ENCODE measurements at regions not wholly inside any gene's neighbourhood (a gene's known extent, or its start where the extent isn't known, plus 50 kb on each side); places are given as distances from the start of the nearest gene placed in this dataset.

DNA sequence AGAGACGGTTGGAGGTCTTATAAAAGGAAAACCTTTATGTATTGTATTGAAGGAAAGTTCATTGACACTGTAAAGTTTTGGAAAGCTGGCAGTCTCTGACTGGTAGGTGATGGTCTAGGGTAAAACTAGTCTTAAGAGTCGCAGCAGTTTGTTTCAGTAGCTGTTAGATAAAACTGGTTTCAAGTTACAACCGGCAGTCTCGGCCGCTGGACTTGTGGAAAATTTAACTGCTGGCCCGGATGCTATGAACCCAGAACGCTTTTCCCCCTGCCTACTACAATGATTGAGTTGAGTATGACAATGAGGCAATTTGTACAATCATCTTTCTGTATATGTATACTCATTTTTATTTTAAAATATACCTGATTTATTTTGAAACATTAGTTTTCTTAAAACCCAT, 1426.9 kb downstream of the AACS start:
- H3K4me3 ChIP-seq (ENCODE audit: low read depth, low read length), result no peak overlapping the region
- DNase-seq (ENCODE audit: low read depth), result no peak
- TF ChIP-seq, protein P1, sequence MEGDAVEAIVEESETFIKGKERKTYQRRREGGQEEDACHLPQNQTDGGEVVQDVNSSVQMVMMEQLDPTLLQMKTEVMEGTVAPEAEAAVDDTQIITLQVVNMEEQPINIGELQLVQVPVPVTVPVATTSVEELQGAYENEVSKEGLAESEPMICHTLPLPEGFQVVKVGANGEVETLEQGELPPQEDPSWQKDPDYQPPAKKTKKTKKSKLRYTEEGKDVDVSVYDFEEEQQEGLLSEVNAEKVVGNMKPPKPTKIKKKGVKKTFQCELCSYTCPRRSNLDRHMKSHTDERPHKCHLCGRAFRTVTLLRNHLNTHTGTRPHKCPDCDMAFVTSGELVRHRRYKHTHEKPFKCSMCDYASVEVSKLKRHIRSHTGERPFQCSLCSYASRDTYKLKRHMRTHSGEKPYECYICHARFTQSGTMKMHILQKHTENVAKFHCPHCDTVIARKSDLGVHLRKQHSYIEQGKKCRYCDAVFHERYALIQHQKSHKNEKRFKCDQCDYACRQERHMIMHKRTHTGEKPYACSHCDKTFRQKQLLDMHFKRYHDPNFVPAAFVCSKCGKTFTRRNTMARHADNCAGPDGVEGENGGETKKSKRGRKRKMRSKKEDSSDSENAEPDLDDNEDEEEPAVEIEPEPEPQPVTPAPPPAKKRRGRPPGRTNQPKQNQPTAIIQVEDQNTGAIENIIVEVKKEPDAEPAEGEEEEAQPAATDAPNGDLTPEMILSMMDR (conservative IDR thresholded peaks at IDR 0.05; ENCODE audit: low read depth, low read length), result no peak

DNA sequence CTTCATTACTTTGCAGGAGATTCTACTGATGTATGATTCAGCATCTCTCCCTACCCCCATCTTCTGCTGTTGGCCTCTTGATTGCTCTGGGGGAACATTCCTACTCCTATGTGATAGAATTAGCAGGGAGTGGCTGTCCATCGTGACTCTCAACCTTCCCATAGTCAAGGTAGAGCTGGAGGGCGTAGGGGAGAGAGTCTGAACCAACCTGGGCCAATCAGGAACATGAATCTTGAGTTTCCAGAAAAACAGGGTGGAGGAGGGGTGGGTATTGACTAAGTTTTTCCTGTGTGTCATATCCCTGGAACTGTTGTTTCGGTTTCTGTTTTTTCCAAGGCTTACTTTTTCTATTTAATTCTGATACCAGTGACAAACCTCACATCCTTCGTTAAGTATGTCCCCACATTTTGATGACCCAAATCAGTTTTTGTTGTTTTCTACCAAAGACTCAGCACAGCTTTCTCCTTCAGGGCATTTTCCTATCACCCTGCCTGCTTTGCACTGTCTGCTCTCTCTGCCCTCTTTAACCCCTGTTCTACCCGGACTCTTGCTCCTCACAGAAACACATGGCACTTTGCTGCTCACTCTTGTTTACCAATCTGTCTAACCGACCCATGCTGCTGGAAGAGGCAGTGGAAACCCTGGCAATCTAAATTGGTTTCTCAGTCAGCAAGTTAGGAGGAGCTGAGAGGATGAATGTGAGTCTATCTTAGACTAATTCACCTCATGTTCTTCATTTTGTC, 1428.3 kb downstream of the AACS start:
- H3K4me3 ChIP-seq (ENCODE audit: low read depth, low read length), result no peak overlapping the region
- no peak for DNase-seq (ENCODE audit: low read depth)
- TF ChIP-seq, protein P1 (conservative IDR thresholded peaks at IDR 0.05; ENCODE audit: low read depth, low read length), result no peak

DNA sequence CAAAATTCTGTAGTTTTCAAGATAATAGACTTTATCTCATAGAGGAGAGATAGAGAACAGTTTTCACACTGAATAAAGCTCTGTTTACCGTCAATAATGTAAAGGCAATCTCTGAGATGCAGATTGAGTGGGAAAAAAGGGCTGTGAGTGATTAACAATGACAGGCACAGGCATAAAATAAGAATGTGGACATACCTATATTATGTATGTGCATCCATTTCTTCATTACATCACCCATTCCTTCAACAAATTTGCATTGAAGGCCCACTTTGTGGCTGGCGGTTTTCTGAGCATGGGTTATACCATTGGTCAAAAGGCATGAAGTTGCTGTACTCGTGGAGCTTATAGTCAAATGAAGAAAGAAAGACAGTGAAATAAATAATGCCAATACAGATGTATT, 1431.0 kb downstream of the AACS start:
- no peak overlapping the region for H3K4me3 ChIP-seq (ENCODE audit: low read depth, low read length)
- TF ChIP-seq, protein P1 (conservative IDR thresholded peaks at IDR 0.05; ENCODE audit: low read depth, low read length), result no peak
- no peak for DNase-seq (ENCODE audit: low read depth)

DNA sequence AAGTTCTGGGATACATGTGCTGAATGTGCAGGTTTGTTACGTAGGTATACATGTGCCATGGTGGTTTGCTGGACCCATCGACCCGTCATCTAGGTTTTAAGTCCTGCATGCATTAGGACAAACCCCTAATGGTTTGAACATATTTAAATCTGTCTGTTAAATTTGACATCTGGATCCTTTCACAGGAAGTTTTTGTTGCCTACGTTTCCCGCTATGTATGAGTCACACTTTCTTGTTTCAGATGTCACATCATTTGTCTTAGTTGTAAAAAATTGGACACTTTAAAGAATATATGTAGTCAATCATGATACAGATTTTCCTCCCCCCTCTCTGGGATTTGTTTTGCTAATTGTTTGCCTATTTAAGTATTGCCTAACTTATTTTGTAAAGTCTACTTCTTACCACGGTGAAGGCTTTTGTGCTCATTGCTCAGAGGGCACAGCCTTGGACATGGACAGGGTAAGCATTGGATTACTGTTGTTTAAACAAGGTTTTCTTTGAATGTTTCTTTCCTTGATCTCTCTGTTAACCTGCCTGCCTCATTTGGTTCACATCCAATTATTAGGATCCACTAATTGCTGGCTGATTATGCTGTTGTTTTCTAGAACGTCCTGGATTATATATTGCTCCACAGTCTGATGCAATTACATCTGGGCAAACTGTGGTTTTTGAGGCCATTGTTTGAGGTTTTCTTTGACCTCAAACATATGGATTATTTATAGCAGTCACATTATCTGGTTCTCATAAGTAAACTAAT, 1441.4 kb downstream of the AACS start:
- TF ChIP-seq, protein P1 (conservative IDR thresholded peaks at IDR 0.05; ENCODE audit: low read depth, low read length), result no peak
- no peak for DNase-seq (ENCODE audit: low read depth)
- H3K4me3 ChIP-seq (ENCODE audit: low read depth, low read length), result no peak overlapping the region

DNA sequence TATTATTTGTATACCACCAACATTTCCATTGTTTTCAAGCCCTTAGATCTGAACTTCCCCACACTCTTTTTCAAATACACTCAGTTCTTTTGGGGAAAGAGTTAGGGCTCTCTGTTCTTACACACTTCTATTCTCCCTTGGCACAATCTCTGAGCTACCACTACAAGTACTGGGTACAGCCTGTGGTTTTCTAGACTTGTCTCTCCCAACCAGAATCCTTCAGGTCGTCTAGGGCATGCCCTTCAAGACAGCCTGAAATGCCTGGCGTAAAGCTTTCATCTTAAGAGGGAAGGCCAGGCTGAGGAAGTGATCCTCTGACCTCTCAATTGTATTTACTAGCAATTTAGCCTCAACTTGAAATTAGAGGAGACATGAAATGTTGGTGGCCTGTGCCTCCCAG, 1442.0 kb downstream of the AACS start:
- H3K4me3 ChIP-seq (ENCODE audit: low read depth, low read length), result no peak overlapping the region
- no peak for DNase-seq (ENCODE audit: low read depth)
- TF ChIP-seq, protein P1 (conservative IDR thresholded peaks at IDR 0.05; ENCODE audit: low read depth, low read length), result no peak

DNA sequence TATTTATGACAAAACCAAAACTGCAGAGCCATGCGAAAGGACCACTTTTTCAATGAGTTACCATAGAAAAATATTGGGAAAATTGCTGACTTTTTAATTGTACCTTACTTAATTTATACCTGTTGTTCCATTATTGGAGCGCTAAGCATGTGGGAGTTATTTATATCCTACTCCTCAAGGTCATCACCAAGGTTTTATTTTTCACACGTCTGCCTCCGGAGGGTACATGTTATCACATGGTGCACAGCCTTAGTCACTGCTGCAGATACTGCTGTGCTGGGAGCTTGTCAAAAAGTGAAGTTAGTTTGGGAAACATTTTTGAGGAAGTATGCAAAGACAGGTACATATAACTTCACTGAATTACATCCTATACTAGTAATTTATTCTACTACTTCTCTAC, 1444.3 kb downstream of the AACS start:
- no peak for DNase-seq (ENCODE audit: low read depth)
- TF ChIP-seq, protein P1 (conservative IDR thresholded peaks at IDR 0.05; ENCODE audit: low read depth, low read length), result no peak
- no peak overlapping the region for H3K4me3 ChIP-seq (ENCODE audit: low read depth, low read length)
